ENCODE measurements at regions not wholly inside any gene's neighbourhood (a gene's known extent, or its start where the extent isn't known, plus 50 kb on each side); places are given as distances from the start of the nearest gene placed in this dataset.
"Not testable (repeated sequence)": the region's sequence is repeated elsewhere in the genome, so short reads cannot be mapped to it uniquely, and the experiment has no call there.

- in situ Hi-C loops (cut with HindIII; ENCODE audit: low sequenced_read_pairs) = no loop called here
Measured at GRCh38 chr3:177378168-177378567, 180.9 kb upstream of the TBL1XR1 start.

- in situ Hi-C loops (cut with HindIII; ENCODE audit: low sequenced_read_pairs) = no loop called here
Measured at GRCh38 chr3:177379045-177379444, 181.8 kb upstream of the TBL1XR1 start.

GRCh38 chr3:177381070-177381469, 183.8 kb upstream of the TBL1XR1 start:
- in situ Hi-C loops (cut with HindIII; ENCODE audit: low sequenced_read_pairs) = no loop called here

- in situ Hi-C loops (cut with HindIII; ENCODE audit: low sequenced_read_pairs) = no loop called here
Measured at GRCh38 chr3:177382944-177383343, 185.7 kb upstream of the TBL1XR1 start.

GRCh38 chr3:177385186-177385585, 187.9 kb upstream of the TBL1XR1 start:
- in situ Hi-C loops (cut with HindIII; ENCODE audit: low sequenced_read_pairs) = no loop called here

GRCh38 chr3:177385831-177386301, 188.6 kb upstream of the TBL1XR1 start:
- in situ Hi-C loops (cut with HindIII; ENCODE audit: low sequenced_read_pairs) = no loop called here

GRCh38 chr3:177388209-177388608, 190.9 kb upstream of the TBL1XR1 start:
- in situ Hi-C loops (cut with HindIII; ENCODE audit: low sequenced_read_pairs) = no loop called here

- in situ Hi-C loops (cut with HindIII; ENCODE audit: low sequenced_read_pairs) = not testable (repeated sequence)
Measured at GRCh38 chr3:177394231-177395024, 197.1 kb upstream of the TBL1XR1 start.

- in situ Hi-C loops (cut with HindIII; ENCODE audit: low sequenced_read_pairs) = no loop called here
Measured at GRCh38 chr3:177396733-177397132, 199.5 kb upstream of the TBL1XR1 start.

- in situ Hi-C loops (cut with HindIII; ENCODE audit: low sequenced_read_pairs) = no loop called here
Measured at GRCh38 chr3:177401375-177401774, 204.1 kb upstream of the TBL1XR1 start.

- in situ Hi-C loops (cut with HindIII; ENCODE audit: low sequenced_read_pairs) = no loop called here
Measured at GRCh38 chr3:177402533-177402932, 205.3 kb upstream of the TBL1XR1 start.

GRCh38 chr3:177405191-177405672, 207.9 kb upstream of the TBL1XR1 start:
- in situ Hi-C loops (cut with HindIII; ENCODE audit: low sequenced_read_pairs) = no loop called here

- in situ Hi-C loops (cut with HindIII; ENCODE audit: low sequenced_read_pairs) = no loop called here
Measured at GRCh38 chr3:177410730-177411129, 213.4 kb upstream of the TBL1XR1 start.

- in situ Hi-C loops (cut with HindIII; ENCODE audit: low sequenced_read_pairs) = no loop called here
Measured at GRCh38 chr3:177411201-177411600, 213.9 kb upstream of the TBL1XR1 start.

GRCh38 chr3:177412677-177413170, 215.4 kb upstream of the TBL1XR1 start:
- in situ Hi-C loops (cut with HindIII; ENCODE audit: low sequenced_read_pairs) = not testable (repeated sequence)

GRCh38 chr3:177414093-177414492, 216.8 kb upstream of the TBL1XR1 start:
- in situ Hi-C loops (cut with HindIII; ENCODE audit: low sequenced_read_pairs) = no loop called here

- in situ Hi-C loops (cut with HindIII; ENCODE audit: low sequenced_read_pairs) = no loop called here
Measured at GRCh38 chr3:177418787-177419186, 221.5 kb upstream of the TBL1XR1 start.

GRCh38 chr3:177419904-177420601, 222.8 kb upstream of the TBL1XR1 start:
- in situ Hi-C loops (cut with HindIII; ENCODE audit: low sequenced_read_pairs) = no loop called here

GRCh38 chr3:177420651-177421480, 223.6 kb upstream of the TBL1XR1 start:
- in situ Hi-C loops (cut with HindIII; ENCODE audit: low sequenced_read_pairs) = no loop called here

- in situ Hi-C loops (cut with HindIII; ENCODE audit: low sequenced_read_pairs) = no loop called here
Measured at GRCh38 chr3:177421481-177421785, 224.2 kb upstream of the TBL1XR1 start.

GRCh38 chr3:177424521-177424920, 227.2 kb upstream of the TBL1XR1 start:
- in situ Hi-C loops (cut with HindIII; ENCODE audit: low sequenced_read_pairs) = no loop called here
